Fibroblast of lung (primary cell): ENCODE measurements at regions not wholly inside any gene's neighbourhood (a gene's known extent, or its start where the extent isn't known, plus 50 kb on each side); places are given as distances from the start of the nearest gene placed in this dataset.
A peak's percentile ranks its signal among the peaks of the same experiment; 100 is the strongest.

Experiments
- DNase-seq, 2 donors: peaks; one replicate each; pipeline versions ENCODE4 v3.0.0 to v3.0.0-alpha.2; 2010; ENCODE audit warnings: low read depth in 2 of 2
- H2AFZ ChIP-seq: 2 replicates; pipeline ENCODE4 v1.5.1; 2012; ENCODE audit warnings: low read length, control low read depth, inconsistent platforms
- H3K27ac ChIP-seq: 2 replicates; pipeline ENCODE4 v1.5.1; 2011; ENCODE audit warnings: low read length, control low read depth; ENCODE audit not compliant: insufficient read depth
- H3K27me3 ChIP-seq: 2 replicates; pipeline ENCODE4 v1.5.1; 2011; ENCODE audit warnings: mild to moderate bottlenecking, low read length; ENCODE audit not compliant: control insufficient read depth, insufficient read depth
- H3K36me3 ChIP-seq: 2 replicates; pipeline ENCODE4 v1.5.1; 2011; ENCODE audit warnings: low read length; ENCODE audit not compliant: control insufficient read depth, insufficient read depth
- H3K4me1 ChIP-seq: 2 replicates; pipeline ENCODE4 v1.5.1; 2011; ENCODE audit warnings: low read length; ENCODE audit not compliant: control insufficient read depth, insufficient read depth; ENCODE audit errors: extremely low read depth
- H3K4me2 ChIP-seq: 2 replicates; pipeline ENCODE4 v1.5.1; 2011; ENCODE audit warnings: low read length, control low read depth; ENCODE audit not compliant: insufficient read depth; ENCODE audit errors: extremely low read depth
- H3K4me3 ChIP-seq, 4 experiments: fragments of 200-600 bp in 1 of 4; sonication (generic) in 1 of 4; replicated peaks in 1 of 4; 2 replicates each; pipeline ENCODE4 v1.5.1; 2011 to 2016; ENCODE audit warnings: low read length in 4 of 4, low read depth in 3 of 4, mild to moderate bottlenecking in 3 of 4, control low read depth in 2 of 4, inconsistent platforms in 1 of 4, mixed read lengths in 1 of 4; ENCODE audit not compliant: insufficient read depth in 1 of 4; ENCODE audit errors: control extremely low read depth in 1 of 4
- H3K79me2 ChIP-seq: 2 replicates; pipeline ENCODE4 v1.5.1; 2012; ENCODE audit warnings: mild to moderate bottlenecking, low read length, inconsistent platforms; ENCODE audit not compliant: control insufficient read depth, insufficient read depth
- H3K9ac ChIP-seq: 2 replicates; pipeline ENCODE4 v1.5.1; 2011; ENCODE audit warnings: mild to moderate bottlenecking, low read length, control low read depth; ENCODE audit not compliant: insufficient read depth
- H3K9me3 ChIP-seq: 2 replicates; pipeline ENCODE4 v1.5.1; 2012; ENCODE audit warnings: low read depth, low read length; ENCODE audit not compliant: control insufficient read depth, insufficient read depth
- H4K20me1 ChIP-seq: 2 replicates; pipeline ENCODE4 v1.5.1; 2011; ENCODE audit warnings: low read length; ENCODE audit not compliant: control insufficient read depth, insufficient read depth; ENCODE audit errors: extremely low read depth
- EZH2 ChIP-seq: IDR thresholded peaks from 2 replicates; pipeline ENCODE4 v1.5.1; 2012; ENCODE audit warnings: low read length, control low read depth, mild to moderate bottlenecking; ENCODE audit errors: missing control alignments
- TF ChIP-seq, protein P1 (sequence below), 2 donors: IDR thresholded peaks in 1 of 2; conservative IDR thresholded peaks in 1 of 2; 1 replicate in 1 of 2; 2 replicates in 1 of 2; pipeline ENCODE4 v1.5.1; 2011 to 2012; ENCODE audit warnings: low read length in 2 of 2, control low read depth in 1 of 2, inconsistent platforms in 1 of 2, low read depth in 1 of 2, mild to moderate bottlenecking in 1 of 2

DNA sequence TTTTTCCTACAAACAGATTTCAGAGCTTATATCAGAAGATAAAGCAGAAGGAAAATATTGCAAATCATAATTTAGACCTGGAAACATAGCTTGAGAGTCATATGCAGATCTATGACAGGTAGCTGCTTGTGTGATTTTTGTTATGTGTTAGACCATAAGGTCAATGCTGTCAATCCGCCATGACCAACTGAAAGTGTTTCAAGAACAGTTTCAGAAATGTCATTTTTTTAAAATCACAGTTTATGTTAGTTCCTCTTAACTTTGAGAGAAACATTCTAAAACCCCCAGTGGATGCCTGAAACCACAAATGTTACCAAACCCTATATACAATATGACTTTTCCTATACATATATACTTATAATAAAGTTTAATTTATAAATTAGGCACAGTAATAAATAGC lies 391.3 kb upstream of the FAM241A start:
- TF ChIP-seq EZH2: no peak
- TF ChIP-seq, protein P1, sequence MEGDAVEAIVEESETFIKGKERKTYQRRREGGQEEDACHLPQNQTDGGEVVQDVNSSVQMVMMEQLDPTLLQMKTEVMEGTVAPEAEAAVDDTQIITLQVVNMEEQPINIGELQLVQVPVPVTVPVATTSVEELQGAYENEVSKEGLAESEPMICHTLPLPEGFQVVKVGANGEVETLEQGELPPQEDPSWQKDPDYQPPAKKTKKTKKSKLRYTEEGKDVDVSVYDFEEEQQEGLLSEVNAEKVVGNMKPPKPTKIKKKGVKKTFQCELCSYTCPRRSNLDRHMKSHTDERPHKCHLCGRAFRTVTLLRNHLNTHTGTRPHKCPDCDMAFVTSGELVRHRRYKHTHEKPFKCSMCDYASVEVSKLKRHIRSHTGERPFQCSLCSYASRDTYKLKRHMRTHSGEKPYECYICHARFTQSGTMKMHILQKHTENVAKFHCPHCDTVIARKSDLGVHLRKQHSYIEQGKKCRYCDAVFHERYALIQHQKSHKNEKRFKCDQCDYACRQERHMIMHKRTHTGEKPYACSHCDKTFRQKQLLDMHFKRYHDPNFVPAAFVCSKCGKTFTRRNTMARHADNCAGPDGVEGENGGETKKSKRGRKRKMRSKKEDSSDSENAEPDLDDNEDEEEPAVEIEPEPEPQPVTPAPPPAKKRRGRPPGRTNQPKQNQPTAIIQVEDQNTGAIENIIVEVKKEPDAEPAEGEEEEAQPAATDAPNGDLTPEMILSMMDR (conservative IDR thresholded peaks at IDR 0.05 in 1 of 2, IDR thresholded peaks at IDR 0.05 in 1 of 2; ENCODE audit: low read depth in 1 of 2, low read length in 2 of 2): no peak

DNA sequence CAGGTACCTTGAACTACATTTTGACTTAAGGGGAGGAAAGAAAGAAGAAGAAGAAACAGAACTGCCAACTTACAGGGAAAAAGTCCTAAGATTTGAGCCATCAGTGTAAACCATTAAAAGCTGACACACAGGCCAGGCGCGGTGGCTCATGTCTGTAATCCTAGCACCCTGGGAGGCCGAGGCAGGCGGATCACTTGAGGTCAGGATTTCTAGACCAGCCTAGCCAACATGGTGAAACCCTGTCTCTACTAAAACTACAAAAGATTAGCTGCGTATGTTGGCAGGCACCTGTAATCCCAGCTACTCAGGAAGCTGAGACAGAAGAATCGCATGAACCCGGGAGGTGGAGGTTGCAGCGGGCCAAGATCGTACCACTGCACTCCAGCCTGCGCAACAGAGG lies 389.7 kb upstream of the FAM241A start:
- Histone ChIP-seq H3K9ac (no peak overlapping the region), H4K20me1 (no peaks in the 10 kb centered on the region), H3K4me1 (no peaks in the 10 kb centered on the region), H3K27ac (no peak overlapping the region), H3K27me3 (no peaks in the 10 kb centered on the region), H2AFZ (no peak overlapping the region), H3K4me3 (no peak overlapping the region), H3K4me2 (no peak overlapping the region), H3K79me2 (no peaks in the 10 kb centered on the region), H3K36me3 (no peaks in the 10 kb centered on the region), H3K9me3 (no peaks in the 10 kb centered on the region)
- no peak for DNase-seq
- TF ChIP-seq, protein P1 (conservative IDR thresholded peaks at IDR 0.05 in 1 of 2, IDR thresholded peaks at IDR 0.05 in 1 of 2; ENCODE audit: low read depth in 1 of 2, low read length in 2 of 2): no peak
- no peak for TF ChIP-seq EZH2

More for the DNA sequence above, 391.3 kb upstream of the FAM241A start:
- Histone ChIP-seq H3K9ac (no peak overlapping the region), H3K27me3 (no peaks in the 10 kb centered on the region), H3K36me3 (no peaks in the 10 kb centered on the region), H3K4me1 (no peaks in the 10 kb centered on the region), H3K9me3 (no peaks in the 10 kb centered on the region), H3K4me2 (no peak overlapping the region), H2AFZ (no peak overlapping the region), H3K27ac (no peak overlapping the region), H3K4me3 (no peak overlapping the region), H4K20me1 (no peaks in the 10 kb centered on the region), H3K79me2 (no peaks in the 10 kb centered on the region)
- DNase-seq: no peak

GRCh38 chr4:111761531-111761930 lies 383.7 kb upstream of the FAM241A start:
- Histone ChIP-seq H3K27ac (no peak overlapping the region), H3K4me1 (no peaks in the 10 kb centered on the region), H3K4me3 (no peak overlapping the region), H2AFZ (no peak overlapping the region), H3K36me3 (no peaks in the 10 kb centered on the region), H3K79me2 (no peaks in the 10 kb centered on the region), H3K9ac (no peak overlapping the region), H3K4me2 (no peak overlapping the region), H3K27me3 (no peaks in the 10 kb centered on the region), H4K20me1 (no peaks in the 10 kb centered on the region), H3K9me3 (no peaks in the 10 kb centered on the region)
- no peak for TF ChIP-seq EZH2
- TF ChIP-seq, protein P1 (conservative IDR thresholded peaks at IDR 0.05 in 1 of 2, IDR thresholded peaks at IDR 0.05 in 1 of 2; ENCODE audit: low read depth in 1 of 2, low read length in 2 of 2): no peak
- peak in 1 of 2 donors; percentile 3 for DNase-seq
